AG09309 (cell line): ENCODE measurements at regions not wholly inside any gene's neighbourhood (a gene's known extent, or its start where the extent isn't known, plus 50 kb on each side); places are given as distances from the start of the nearest gene placed in this dataset.

Source experiments
- DNase-seq: peaks from one replicate; pipeline ENCODE4 v3.0.0-alpha.2; 2010; ENCODE audit warnings: low read depth
- H3K4me3 ChIP-seq: 2 replicates; pipeline ENCODE4 v1.5.1; 2011; ENCODE audit warnings: mild to moderate bottlenecking, low read depth, low read length, moderate library complexity; ENCODE audit not compliant: control insufficient read depth
- CTCF ChIP-seq: IDR thresholded peaks from 2 replicates; pipeline ENCODE4 v1.5.1; 2011; ENCODE audit warnings: mild to moderate bottlenecking, low read depth, low read length, inconsistent platforms; ENCODE audit not compliant: insufficient read depth, control insufficient read depth; ENCODE audit errors: missing control alignments

GRCh38 chr9:109945573-109945972 is 165.6 kb downstream of the PALM2AKAP2 start:
- no peak for DNase-seq
- no peak for TF ChIP-seq CTCF
- H3K4me3 ChIP-seq: no peak overlapping the region

- H3K4me3 ChIP-seq: no peak overlapping the region
- no peak for DNase-seq
- no peak for TF ChIP-seq CTCF
Observed at GRCh38 chr9:109948453-109948852, 168.5 kb downstream of the PALM2AKAP2 start.

- DNase-seq: no peak
- no peak for TF ChIP-seq CTCF
- no peak overlapping the region for H3K4me3 ChIP-seq
Observed at GRCh38 chr9:109950710-109951443, 170.9 kb downstream of the PALM2AKAP2 start.

- no peak for TF ChIP-seq CTCF
- DNase-seq: no peak
- no peak overlapping the region for H3K4me3 ChIP-seq
Observed at GRCh38 chr9:109953300-109953699, 173.3 kb downstream of the PALM2AKAP2 start.

- H3K4me3 ChIP-seq: no peak overlapping the region
- peak; percentile 5 for TF ChIP-seq CTCF
- no peak for DNase-seq
Observed at GRCh38 chr9:109953813-109954497, 174.0 kb downstream of the PALM2AKAP2 start.

- DNase-seq: no peak
- TF ChIP-seq CTCF: no peak
- H3K4me3 ChIP-seq: no peak overlapping the region
Observed at GRCh38 chr9:109956717-109957440, 176.9 kb downstream of the PALM2AKAP2 start.
